Kidney tubule cell (primary cell): ENCODE measurements at regions not wholly inside any gene's neighbourhood (a gene's known extent, or its start where the extent isn't known, plus 50 kb on each side); places are given as distances from the start of the nearest gene placed in this dataset.
"Not testable (repeated sequence)": the region's sequence is repeated elsewhere in the genome, so short reads cannot be mapped to it uniquely, and the experiment has no call there.

ENCODE experiments used
- DNase-seq: peaks from one replicate; pipeline ENCODE4 v3.0.0-alpha.2; 2018; ENCODE audit warnings: low spot score

DNA sequence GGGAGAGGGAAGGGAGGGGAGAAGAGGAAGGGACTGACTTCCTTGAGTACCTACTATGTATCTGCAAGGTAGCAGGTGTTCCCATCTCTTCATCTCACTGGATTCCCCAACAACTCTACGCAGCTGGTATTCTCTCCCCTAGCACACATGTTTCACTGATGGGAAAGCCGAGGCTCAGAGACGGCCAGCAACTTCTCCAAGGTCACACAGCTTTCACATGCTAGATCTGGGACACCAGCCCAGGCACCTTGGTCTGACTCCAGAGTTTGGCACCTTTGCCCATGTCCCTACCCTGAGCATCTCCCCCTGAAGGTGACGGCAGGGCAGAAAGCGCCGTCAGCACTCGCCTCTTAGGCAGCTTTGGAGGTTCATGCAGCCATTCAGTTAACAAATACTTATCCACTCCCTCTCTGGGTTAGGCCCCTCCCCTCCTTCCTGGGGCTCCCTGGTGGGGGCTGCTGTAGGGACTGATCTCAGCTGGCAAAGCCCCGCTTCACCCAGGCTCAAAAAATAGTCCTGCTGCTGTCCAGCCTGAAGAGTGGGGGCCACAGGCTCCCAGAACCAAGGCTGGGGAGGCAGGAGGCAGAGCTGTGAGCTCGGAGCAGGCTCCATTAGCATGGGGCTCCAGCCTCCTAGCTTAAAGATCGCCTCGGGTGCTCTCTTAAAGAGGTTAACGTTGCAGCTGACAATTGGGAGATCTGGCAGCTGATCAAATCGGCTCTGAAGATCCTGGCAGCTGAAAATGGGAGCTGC lies 79.4 kb downstream of the IGLL1 start:
- no peak for DNase-seq

DNA sequence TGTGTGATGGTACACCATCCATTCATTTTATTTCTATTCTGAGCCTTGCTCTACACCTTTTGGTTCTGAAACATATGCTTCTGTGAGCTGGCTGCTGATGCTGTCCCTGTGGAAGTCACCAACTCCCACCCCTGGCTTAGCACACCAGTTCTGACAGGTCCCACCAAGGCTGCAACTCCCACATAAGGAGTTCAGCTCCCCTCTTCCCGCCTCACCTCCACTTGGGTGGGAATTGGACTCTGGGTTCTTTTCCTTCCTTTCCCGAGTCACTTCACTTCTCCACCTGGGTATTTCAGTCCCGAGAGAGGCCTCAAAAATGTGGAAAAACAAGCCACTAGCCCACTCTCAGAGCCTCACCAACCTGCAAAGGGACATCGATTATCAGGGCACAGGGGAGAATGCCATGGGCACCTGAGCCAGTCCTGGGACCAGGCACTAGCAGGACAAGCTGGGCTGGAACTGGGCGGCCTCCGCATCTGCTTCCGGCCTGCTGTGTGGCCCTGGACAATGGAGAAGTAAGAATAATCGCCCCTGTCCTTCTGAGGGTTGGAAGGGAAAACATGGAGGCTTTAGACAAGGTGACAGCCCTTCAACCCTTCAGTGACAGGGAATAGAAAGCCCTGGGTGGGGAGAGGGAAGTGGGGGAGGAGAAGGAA lies 80.1 kb downstream of the IGLL1 start:
- DNase-seq = no peak

DNA sequence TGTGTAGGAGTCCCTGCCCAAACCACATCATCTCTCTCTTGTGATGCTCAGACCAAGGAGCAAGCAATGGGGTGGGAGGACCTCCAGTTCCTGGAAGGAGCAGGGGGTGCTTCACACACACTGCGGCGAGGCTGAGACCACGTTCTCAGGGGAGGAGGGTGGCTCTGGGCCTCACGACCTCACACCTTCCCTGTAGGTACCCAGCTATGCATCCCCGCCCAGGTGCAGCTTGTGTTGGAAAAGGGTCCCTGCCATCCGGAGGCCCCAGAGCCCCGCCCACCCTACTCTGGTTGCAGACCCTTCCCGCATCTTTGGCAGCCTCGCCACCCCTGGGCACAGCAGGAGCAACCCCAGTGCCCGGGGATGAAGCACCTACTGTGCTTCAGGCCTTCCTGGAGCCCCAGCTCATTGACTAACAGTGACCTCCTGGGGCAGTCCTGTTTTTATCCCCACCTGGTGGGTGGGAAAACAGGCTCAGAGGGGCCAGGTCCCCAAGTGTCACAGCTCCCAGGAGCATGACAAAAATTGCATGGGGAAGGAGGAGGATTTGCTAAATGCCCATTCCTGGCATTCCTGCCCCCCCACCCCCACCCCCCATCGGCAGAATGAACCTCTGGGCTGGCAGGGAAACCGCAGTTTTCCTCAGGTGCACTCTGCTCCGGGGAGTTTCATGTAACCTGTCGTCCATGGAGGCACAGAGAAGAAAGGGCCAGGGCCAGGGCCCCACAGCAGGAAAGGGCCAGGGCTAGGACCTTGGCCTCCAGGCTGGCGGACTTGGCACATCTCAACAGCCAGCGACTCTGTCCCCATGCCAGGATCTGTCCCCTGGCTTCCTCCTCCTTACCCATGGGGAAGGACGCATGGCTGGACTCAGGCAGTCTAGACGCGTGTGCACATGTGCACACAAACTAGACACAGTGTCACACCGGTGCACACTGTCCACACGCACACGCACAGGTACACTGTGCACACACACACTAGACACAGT lies 81.0 kb downstream of the IGLL1 start:
- DNase-seq = no peak

DNA sequence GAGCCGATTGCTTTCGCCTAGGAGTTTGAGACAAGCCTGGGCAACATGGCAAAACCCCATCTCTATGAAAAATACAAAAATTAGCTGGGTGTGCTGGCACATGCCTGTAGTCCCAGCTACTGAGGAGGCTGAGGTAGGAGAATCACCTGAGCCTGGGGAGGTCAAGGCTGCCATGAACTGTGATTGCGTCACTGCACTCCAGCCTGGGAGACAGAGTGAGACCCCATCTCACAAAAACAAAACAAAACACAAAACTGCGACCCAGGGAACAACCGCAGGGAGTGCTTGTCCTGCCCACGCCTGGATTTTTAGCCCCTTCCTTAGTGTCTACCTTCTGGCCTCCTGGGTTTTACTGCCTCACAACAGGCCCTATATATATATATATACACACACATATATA lies 82.2 kb downstream of the IGLL1 start:
- not testable (repeated sequence) for DNase-seq

DNA sequence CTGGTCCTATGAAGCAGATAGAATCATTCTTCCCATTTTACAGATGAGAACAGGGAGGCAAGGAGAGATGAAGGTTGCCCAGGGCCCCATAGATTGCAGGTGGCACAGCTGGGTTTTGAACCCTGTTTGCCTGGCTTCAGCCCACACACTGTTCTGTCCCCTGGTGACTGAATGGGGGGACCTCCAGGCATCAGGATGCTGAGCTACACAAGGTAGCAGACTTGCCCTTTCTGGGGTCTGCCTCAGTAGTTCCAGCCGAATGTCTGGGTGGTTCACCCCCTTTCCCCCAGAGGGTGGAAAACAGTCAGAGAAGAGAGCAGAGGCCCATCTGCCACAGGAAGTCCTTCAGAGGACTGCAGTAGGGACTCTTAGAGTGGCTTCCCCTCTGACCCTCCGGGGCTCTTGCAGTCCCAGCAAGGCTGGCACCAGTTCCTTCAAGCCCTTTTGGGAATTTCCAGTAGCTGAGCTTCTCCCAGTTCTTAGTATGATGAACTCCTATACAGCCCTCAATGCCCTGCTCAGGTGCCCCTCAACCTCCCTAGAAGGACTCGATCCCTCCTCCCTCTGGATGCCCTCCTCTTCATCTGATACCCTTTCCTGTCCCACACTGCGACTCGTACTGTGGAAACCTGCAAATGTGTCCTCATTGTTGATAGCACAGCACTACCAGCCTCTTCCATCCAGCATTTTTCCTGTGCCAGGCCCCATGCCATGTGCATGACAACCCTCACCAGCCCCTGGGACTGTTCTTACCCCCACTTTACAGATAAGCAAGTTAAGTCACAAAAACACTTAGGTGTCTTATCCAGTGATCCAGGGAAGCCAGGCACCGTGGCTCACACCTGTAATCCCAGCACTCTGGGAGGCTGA lies 82.8 kb downstream of the IGLL1 start:
- DNase-seq = no peak

DNA sequence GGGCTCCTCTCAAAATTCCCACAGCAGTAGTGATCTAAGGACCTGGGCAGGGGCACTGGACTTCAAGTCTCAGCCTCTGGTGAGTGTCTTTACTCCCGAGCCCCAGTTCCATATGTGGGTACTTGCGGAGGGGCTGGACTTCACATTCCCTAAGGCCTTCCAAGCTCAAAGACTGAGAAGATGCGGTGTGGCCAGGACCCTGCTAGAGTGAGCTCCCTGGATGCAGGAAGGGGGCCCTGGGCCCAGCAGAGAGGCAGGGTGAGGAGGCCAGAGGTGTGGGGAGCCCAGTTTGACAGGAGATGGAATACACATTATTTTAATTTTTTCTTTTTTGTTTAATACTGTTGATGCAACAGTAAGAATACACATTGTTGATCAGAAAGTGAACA lies 83.7 kb downstream of the IGLL1 start:
- no peak for DNase-seq

DNA sequence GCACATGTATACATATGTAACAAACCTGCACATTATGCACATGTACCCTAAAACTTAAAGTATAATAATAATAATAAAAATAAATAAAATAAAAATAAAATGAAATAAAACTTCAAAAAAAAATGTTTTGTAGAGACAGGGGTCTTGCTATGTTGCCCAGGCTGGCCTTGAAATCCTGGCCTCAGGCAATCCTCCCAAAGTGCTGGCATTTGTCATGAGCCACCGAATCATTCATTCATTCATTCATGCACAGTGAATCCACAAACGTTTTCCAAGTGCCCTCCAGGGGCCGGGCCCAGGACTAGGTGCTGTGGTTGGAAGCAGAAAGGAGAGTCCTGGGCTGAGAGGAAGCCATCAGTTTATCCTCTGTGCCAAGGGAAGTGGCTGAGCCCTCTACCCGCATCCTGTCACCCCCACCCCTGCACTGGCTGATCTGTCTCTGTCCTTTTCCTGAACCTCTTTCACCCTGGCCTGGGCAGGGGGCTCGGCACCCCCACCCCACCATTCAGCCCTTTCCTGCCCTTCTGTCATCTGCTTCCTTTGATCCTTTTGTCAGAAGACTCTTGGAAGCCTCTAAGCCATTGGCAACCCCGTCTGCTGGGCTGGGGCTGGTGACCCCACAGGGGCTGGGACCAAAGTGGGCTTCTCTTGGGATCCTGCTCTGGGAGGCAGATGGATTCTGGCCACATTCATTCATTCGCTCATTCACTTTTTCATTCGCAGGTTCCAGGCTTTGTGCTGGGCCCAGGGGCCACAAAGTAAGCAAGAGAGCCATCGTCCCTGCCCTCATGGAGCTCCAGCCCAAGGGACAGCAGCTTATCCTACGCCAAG lies 84.3 kb downstream of the IGLL1 start:
- DNase-seq = no peak

DNA sequence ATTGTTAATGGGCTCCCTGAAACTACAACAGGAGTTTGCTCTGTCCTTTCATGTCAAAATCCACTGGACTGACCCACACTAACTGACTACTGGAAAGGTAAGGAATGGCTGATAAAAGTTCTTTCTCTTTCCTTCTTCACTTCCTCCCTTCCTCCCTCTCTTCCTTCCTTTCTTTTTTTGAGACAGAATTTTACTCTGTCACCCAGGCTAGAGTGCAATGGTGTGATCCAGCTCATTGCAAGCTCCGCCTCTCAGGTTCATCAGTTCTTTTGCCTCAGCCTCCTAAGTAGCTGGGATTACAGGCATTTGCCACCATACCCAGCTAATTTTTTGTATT lies 85.2 kb downstream of the IGLL1 start:
- no peak for DNase-seq

DNA sequence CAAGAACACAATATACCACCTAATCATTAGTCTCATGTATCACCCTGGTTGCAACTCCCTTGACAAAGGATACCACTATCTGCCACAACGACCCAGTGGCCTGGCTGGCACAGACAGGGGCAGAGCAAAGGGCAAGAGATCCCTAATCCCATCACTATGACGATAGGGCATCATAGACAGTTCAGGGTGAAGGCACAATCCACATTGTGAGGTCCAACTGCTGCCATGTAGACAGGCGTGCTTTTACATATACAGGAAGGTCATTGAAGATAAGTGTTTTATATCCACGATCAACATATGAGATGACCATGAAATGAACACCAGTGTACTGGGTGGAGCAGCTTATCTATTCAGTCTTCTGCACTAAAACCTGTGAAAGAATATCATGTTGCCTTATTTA lies 94.6 kb downstream of the IGLL1 start:
- no peak for DNase-seq

DNA sequence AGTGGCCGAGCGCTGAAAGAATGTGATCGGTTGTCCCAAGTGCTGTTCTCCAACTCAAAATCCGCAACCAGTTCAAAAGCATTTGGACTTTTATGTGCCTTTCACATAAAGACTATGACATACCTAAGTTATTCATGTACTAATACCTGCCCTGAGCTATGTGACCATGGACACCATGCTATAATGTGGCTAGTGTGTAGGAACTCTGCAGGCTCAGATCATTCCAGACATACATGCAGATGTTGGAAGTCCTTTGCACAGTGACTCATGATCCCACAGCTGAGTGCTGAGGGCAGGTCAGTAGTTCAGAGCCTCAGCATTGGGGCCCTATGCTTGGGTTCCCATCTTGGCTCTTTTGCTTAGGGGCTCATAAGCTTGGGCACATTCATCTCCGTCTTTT lies 95.4 kb downstream of the IGLL1 start:
- DNase-seq = no peak

DNA sequence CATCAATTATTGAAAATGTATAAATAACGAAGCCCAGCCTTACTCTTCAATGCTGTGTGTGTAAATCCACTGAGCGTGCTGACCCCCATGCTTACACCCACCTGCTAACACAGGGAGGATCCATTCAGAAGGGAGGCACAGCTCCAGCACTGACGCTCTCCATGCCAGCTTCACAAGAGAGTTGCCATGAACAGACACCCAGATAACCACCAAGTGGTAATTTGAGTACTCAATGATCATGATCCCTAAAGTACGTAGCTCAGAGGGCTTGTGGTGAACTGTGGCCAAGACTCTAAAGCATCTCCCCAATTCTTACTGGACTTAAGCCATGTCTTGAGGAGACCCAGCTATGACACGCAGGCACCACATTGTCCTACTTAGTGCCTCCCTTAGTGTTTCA lies 98.7 kb downstream of the IGLL1 start:
- no peak for DNase-seq

DNA sequence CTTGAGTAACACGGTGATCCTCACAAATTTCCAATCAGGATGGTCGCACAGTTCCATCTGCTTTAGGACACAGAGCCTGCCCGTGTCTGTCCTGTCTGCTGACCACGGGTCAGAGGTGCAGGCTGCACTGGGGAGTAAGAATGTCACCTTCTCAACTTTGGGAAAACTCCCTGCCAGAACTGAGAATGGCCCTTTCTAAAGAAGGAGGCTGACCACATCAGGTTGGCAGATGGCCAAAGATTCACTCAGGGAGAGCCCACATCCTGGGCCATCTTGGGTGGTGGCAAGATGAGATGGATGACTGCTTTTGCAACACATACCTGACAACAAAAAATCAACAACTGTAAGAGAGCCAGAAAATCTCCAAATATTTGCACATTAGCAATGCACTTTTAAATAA lies 101.9 kb downstream of the IGLL1 start:
- peak; percentile 72 for DNase-seq

DNA sequence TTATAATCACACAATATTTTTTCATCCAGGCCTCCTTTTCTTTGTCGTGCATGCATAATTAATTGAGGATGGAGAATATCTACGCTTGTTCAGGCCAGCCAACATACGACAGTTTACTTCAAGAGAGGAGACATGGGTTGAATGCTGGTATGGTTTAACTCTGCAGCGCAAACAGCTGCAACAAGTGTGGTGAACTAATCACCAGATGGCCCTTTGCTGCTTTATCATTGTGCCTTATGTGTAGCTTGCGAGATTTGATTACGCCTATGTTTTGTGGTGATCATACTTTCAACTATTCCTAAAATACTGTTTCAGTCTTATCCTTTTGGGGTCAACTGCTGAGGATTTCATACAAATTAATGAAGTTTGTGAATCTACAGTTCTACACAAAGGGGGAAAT lies 105.6 kb downstream of the IGLL1 start:
- not testable (repeated sequence) for DNase-seq

DNA sequence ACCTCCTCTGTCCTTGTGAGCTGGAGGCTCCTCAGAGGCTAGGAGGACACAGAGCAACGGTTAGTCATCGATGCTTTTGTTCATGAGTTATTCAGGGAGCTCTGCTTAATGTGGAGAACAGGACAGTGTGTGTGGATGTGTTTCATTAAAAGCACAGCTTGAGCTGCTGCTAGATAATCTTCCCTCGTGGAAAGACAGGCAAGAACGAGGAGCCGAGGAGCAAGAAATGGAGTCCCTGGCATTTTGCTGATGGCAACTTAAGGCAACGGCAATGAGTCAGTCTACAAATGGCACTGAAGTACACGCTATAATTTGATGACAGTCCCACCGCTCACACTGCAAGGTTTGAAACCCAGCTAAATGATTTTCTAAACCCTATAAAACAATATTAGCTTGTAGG lies 106.2 kb downstream of the IGLL1 start:
- DNase-seq = no peak

DNA sequence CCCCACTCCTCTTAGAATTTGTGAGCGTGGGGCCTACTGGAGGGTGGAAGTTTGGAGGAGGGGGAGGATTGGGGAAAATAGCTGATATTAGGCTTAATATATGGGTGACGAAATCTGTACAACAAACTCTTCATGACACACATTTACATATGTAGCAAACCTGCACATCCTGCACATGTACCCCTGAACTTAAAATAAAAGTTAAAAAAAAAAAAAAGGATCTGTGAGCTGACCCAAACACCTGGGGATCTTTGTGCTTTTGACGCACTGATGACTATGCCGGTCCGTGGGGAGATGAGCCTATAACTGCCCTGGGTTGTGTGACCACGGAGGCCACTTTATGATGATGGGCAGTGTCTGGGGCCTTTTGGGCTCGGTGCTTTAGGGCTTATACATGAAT lies 107.7 kb downstream of the IGLL1 start:
- DNase-seq = not testable (repeated sequence)

DNA sequence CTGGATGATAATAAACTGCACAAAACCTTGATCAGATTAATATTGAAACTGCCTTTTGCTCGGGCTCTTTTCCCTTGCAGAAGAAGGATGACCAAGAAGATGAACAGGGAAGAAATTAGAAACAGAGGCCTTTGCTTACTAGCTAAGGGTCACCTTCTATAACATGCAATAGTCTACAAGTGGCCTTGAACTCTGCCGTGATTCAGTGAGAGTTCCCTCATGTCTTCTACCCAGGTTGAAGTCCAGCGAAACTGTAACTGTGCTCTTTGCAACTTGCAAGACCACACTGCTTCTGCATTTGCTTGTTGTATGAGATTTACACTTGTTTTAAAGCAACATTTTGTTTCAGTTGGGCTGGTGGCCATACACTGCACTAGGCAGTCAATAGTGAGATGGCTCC lies 108.4 kb downstream of the IGLL1 start:
- no peak for DNase-seq

DNA sequence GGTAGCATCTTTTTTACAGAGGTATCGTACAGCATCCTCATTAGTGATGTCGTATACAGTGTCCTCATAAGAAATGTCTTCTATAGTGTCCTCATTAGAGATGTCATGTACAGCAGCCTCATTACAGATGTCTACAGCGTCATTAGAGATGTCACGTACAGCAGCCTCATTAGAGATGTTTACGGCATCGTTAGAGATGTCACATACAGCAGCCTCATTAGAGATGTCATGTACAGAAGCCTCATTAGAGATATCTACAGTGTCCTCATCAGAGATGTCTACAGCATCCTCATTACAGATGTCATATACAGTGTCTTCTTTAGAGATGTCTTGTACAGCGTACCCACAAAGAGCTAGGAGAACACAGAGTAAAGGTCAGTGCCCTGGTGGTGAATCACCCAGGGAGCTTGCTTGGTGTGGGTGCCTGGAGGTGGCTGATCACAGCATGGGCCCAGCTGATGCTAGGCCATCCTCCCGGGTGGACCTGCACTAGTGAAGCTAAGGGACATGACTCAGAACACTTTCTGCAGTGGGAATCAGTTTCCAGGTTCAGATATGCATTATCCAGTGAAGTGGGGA lies 109.2 kb downstream of the IGLL1 start:
- no peak for DNase-seq

DNA sequence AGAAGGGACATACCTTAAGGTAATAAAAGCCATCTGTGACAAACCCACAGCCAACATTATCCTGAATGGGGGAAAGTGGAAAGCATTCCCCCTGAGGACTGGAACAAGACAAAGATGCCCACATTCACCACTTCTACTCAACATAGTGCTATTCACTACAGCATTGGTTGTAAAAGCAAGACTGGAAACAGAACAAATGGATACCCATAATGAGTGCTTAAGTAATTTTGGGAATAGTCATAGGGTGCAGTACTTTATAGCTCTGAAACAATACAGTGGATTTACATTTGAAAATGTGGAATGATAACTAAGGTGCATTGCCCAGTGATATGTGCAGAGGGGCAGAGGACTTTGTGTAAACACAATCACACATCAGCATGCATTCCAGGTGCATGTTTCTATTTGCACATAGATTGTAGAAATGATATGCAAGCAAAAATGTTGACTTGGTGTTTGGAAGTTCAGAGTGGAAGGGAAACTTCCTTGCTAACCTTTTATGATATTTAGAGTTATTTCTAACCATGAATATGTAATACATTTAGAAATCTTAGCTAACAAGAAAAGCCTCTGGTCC lies 112.3 kb downstream of the IGLL1 start:
- DNase-seq = no peak

DNA sequence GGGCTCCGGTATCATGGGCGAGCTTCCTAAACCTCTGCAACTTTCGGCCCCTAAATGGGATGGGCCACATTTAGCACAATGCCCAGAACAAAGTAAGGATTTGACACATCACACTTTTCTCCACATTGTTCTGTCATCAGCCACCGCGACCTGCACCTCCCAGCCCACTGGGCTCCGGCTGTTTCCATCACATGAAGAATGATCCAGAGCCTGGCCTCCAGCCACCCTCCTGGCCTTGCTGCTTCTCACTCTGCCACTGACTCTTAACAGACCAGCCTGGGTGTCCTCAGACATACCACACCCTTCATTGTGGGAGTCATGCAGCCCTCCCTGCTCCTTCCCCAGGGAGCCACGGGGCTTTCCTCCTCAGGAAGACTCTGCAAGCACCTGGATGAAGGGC lies 113.7 kb downstream of the IGLL1 start:
- no peak for DNase-seq

DNA sequence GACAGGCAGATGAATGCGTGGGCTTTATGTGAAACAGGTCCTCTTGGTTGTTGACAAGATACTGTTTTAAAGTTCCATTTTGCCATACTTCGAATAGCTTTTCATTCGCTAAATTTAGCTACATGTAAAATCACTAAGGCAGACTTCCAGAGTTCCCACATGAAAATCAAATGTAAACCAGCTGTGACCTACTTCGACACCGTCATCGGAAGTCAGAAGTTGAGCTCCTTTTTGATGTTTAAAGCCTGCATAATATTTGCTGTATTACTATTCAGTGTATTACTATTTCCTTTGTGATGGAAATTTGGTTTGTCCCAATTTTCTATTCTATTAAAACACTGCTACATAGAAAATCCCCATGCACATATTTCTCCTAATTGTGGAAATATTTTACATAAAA lies 115.3 kb downstream of the IGLL1 start:
- not testable (repeated sequence) for DNase-seq
